ENCODE measurements at regions not wholly inside any gene's neighbourhood (a gene's known extent, or its start where the extent isn't known, plus 50 kb on each side); places are given as distances from the start of the nearest gene placed in this dataset.
"Not testable (repeated sequence)": the region's sequence is repeated elsewhere in the genome, so short reads cannot be mapped to it uniquely, and the experiment has no call there.

DNA sequence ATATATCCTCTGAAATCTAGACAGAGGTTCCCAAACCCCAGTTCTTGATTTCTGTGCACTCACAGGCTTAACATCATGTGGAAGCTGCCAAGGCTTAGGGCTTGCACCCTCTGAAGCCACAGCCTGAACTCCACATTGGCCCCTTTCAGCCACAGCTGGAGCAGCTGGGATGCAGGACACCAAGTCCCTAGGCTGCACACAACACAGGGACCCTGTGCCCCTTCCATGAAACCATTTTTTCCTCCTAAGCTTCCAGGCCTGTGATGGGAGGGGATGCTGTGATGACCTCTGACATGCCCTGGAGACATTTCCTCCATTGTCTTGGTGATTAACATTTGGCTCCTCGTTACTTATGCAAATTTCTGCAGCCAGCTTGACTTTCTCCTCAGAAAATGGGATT, 127.8 kb downstream of the SUCLA2 start:
- peaks cover 16% of the 10 kb centered on the region for H3K36me3 Mint-ChIP-seq
- H3K27ac ChIP-seq (ENCODE audit: low read length); DNase-seq; H3K4me3 ChIP-seq (ENCODE audit: low read length); intact Hi-C loops (cut with micrococcal nuclease); H3K27me3 Mint-ChIP-seq (ENCODE audit: low read depth in 2 of 2); H3K27me3 ChIP-seq (ENCODE audit: control insufficient read depth, insufficient read depth, low read length); H3K4me3 Mint-ChIP-seq; H3K4me1 Mint-ChIP-seq; ATAC-seq; H3K36me3 ChIP-seq (ENCODE audit: control insufficient read depth, insufficient read depth, low read length); H3K4me1 ChIP-seq (ENCODE audit: control insufficient read depth, insufficient read depth, low read length); H3K27ac Mint-ChIP-seq: not testable (repeated sequence)
- peaks cover 0 to 20% of the 10 kb centered on the region in 2 donors for H3K9me3 Mint-ChIP-seq
- WGBS (ENCODE audit: insufficient coverage) = 81% methylated on average over 1 of the region's 1 CpG
- H3K9me3 ChIP-seq (ENCODE audit: control insufficient read depth, insufficient read depth, low read length) = peaks cover 11% of the 10 kb centered on the region

DNA sequence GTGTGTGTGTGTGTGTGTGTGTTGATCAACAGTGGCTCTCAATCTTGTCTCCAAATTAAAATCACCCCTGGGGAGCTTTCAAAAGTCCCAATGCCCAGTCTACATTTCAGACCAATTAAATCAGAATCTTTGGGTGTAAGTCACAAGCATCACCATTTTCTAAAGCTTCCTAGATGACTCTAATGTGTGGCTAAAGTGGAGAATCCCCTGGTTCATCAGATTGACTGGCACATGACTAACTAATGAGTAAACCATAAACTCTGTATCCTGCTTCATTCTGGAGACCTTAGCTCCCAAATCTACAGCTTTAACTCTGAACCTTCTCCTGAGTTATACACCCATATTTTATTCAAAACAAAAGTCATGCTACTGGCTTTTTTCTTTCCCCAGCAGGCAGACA, 131.3 kb downstream of the SUCLA2 start:
- no peak for DNase-seq
- H3K27ac ChIP-seq (ENCODE audit: low read length) = no peak overlapping the region
- H3K4me3 ChIP-seq (ENCODE audit: low read length) = no peak overlapping the region
- peaks cover 16% of the 10 kb centered on the region for H3K36me3 Mint-ChIP-seq
- ATAC-seq = no peak
- intact Hi-C loops (cut with micrococcal nuclease) = no loop called here
- peaks cover 11% of the 10 kb centered on the region for H3K9me3 ChIP-seq (ENCODE audit: control insufficient read depth, insufficient read depth, low read length)
- TF ChIP-seq, protein P1, sequence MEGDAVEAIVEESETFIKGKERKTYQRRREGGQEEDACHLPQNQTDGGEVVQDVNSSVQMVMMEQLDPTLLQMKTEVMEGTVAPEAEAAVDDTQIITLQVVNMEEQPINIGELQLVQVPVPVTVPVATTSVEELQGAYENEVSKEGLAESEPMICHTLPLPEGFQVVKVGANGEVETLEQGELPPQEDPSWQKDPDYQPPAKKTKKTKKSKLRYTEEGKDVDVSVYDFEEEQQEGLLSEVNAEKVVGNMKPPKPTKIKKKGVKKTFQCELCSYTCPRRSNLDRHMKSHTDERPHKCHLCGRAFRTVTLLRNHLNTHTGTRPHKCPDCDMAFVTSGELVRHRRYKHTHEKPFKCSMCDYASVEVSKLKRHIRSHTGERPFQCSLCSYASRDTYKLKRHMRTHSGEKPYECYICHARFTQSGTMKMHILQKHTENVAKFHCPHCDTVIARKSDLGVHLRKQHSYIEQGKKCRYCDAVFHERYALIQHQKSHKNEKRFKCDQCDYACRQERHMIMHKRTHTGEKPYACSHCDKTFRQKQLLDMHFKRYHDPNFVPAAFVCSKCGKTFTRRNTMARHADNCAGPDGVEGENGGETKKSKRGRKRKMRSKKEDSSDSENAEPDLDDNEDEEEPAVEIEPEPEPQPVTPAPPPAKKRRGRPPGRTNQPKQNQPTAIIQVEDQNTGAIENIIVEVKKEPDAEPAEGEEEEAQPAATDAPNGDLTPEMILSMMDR (IDR thresholded peaks at IDR 0.05) = no peak
- peaks cover 0 to 4% of the 10 kb centered on the region in 2 donors for H3K4me1 Mint-ChIP-seq
- no peaks in the 10 kb centered on the region for H3K4me1 ChIP-seq (ENCODE audit: control insufficient read depth, insufficient read depth, low read length)
- H3K27me3 ChIP-seq (ENCODE audit: control insufficient read depth, insufficient read depth, low read length) = no peaks in the 10 kb centered on the region
- no peak overlapping the region for H3K4me3 Mint-ChIP-seq
- peaks cover 0 to 16% of the 10 kb centered on the region in 2 donors for H3K9me3 Mint-ChIP-seq
- H3K27me3 Mint-ChIP-seq (ENCODE audit: low read depth in 2 of 2) = peaks cover 0 to 4% of the 10 kb centered on the region in 2 donors
- no peaks in the 10 kb centered on the region for H3K36me3 ChIP-seq (ENCODE audit: control insufficient read depth, insufficient read depth, low read length)
- no peak overlapping the region for H3K27ac Mint-ChIP-seq

DNA sequence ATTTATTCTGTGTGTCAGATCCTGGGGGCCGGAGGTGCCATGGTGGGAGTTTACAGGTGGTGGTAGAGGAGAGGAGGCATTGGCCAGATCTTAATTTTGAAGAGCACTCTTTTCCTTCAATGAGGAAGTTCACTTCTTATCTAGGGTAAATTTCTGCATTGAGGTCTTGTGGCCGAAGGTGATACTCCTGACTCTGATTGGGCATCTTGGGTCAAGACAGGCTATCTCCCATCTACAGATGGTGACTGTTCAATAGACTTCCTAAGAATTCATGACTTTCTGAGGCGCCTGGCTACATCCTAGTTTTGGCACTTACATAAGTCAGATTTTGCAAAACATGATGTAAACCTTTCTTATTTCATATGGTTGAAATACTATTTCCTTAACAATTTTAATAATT, 135.2 kb downstream of the SUCLA2 start:
- DNase-seq (no peak), ATAC-seq (no peak)
- peaks cover 4 to 6% of the 10 kb centered on the region in 2 donors for H3K27me3 Mint-ChIP-seq (ENCODE audit: low read depth in 2 of 2)
- H3K36me3 Mint-ChIP-seq = no peaks in the 10 kb centered on the region
- no peak overlapping the region for H3K27ac Mint-ChIP-seq
- H3K4me1 ChIP-seq (ENCODE audit: control insufficient read depth, insufficient read depth, low read length) = no peaks in the 10 kb centered on the region
- no peak overlapping the region for H3K27ac ChIP-seq (ENCODE audit: low read length)
- WGBS (ENCODE audit: insufficient coverage) = 12% methylated on average over 3 of the region's 3 CpGs
- H3K4me3 Mint-ChIP-seq = no peak overlapping the region
- intact Hi-C loops (cut with micrococcal nuclease) = no loop called here
- H3K9me3 ChIP-seq (ENCODE audit: control insufficient read depth, insufficient read depth, low read length) = no peaks in the 10 kb centered on the region
- TF ChIP-seq, protein P1 (IDR thresholded peaks at IDR 0.05) = no peak
- no peak overlapping the region for H3K4me3 ChIP-seq (ENCODE audit: low read length)
- no peaks in the 10 kb centered on the region for H3K36me3 ChIP-seq (ENCODE audit: control insufficient read depth, insufficient read depth, low read length)
- H3K4me1 Mint-ChIP-seq = peaks cover 0 to 4% of the 10 kb centered on the region in 2 donors
- H3K9me3 Mint-ChIP-seq = no peaks in the 10 kb centered on the region
- H3K27me3 ChIP-seq (ENCODE audit: control insufficient read depth, insufficient read depth, low read length) = no peaks in the 10 kb centered on the region

DNA sequence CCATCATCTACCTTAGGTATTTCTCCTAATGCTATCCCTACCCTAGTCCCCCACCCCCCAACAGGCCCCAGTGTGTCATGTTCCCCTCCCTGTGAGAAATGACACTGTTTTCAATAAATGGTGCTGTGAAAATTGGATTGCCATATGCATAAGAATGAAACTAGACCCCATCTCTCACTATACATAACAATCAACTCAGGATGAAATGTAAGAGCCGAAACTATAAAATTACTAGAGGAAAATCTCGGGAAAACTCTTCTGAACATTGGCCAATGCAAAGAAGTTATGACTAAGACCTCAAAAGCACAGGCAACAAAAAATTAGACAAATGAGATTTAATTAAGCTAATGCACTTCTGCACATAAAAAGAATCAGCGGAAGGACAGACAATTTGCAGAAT, 138.2 kb downstream of the SUCLA2 start:
- intact Hi-C loops (cut with micrococcal nuclease) = no loop called here
- Histone ChIP-seq H3K27ac (ENCODE audit: low read length) (no peak overlapping the region), H3K27me3 (ENCODE audit: control insufficient read depth, insufficient read depth, low read length) (no peaks in the 10 kb centered on the region), H3K4me3 (ENCODE audit: low read length) (no peak overlapping the region), H3K36me3 (ENCODE audit: control insufficient read depth, insufficient read depth, low read length) (no peaks in the 10 kb centered on the region), H3K4me1 (ENCODE audit: control insufficient read depth, insufficient read depth, low read length) (no peaks in the 10 kb centered on the region), H3K9me3 (ENCODE audit: control insufficient read depth, insufficient read depth, low read length) (no peaks in the 10 kb centered on the region)
- H3K36me3 Mint-ChIP-seq = no peaks in the 10 kb centered on the region
- H3K4me1 Mint-ChIP-seq = peaks cover 0 to 4% of the 10 kb centered on the region in 2 donors
- no peak overlapping the region for H3K4me3 Mint-ChIP-seq
- no peak for DNase-seq
- H3K9me3 Mint-ChIP-seq = no peaks in the 10 kb centered on the region
- 76% methylated on average over 2 of the region's 3 CpGs for WGBS (ENCODE audit: insufficient coverage)
- TF ChIP-seq, protein P1 (IDR thresholded peaks at IDR 0.05) = no peak
- H3K27ac Mint-ChIP-seq = no peak overlapping the region
- no peak for ATAC-seq
- H3K27me3 Mint-ChIP-seq (ENCODE audit: low read depth in 2 of 2) = peaks cover 8 to 22% of the 10 kb centered on the region in 2 donors
